Keratinocyte (primary cell): ENCODE measurements at regions not wholly inside any gene's neighbourhood (a gene's known extent, or its start where the extent isn't known, plus 50 kb on each side); places are given as distances from the start of the nearest gene placed in this dataset.
"Not testable (repeated sequence)": the region's sequence is repeated elsewhere in the genome, so short reads cannot be mapped to it uniquely, and the experiment has no call there.

ENCODE experiments used
- CTCF ChIP-seq, 3 experiments: IDR thresholded peaks in 1 of 3; conservative IDR thresholded peaks in 1 of 3; optimal IDR thresholded peaks in 1 of 3; 2 replicates in 2 of 3; 3 replicates in 1 of 3; pipeline versions ENCODE3 to v1.5.1; 2011; ENCODE audit warnings: low read length in 3 of 3, mild to moderate bottlenecking in 3 of 3, moderate library complexity in 2 of 3, control low read depth in 1 of 3, inconsistent platforms in 1 of 3; ENCODE audit not compliant: insufficient read depth in 2 of 3; ENCODE audit errors: extremely low read depth in 1 of 3
- EZH2 ChIP-seq: IDR thresholded peaks from one replicate; pipeline ENCODE4 v1.6.1; 2012; ENCODE audit warnings: inconsistent platforms, mild to moderate bottlenecking, low read length, moderate library complexity

GRCh38 chr9:25801989-25802388 is 123.7 kb upstream of the TUSC1 start:
- not testable (repeated sequence) for TF ChIP-seq CTCF (optimal IDR thresholded peaks at IDR 0.05 in 1 of 3, IDR thresholded peaks at IDR 0.05 in 1 of 3, conservative IDR thresholded peaks at IDR 0.05 in 1 of 3; ENCODE audit: extremely low read depth in 1 of 3, insufficient read depth in 2 of 3, low read length in 3 of 3); EZH2
